Brain microvascular endothelial cell (primary cell): ENCODE measurements at regions not wholly inside any gene's neighbourhood (a gene's known extent, or its start where the extent isn't known, plus 50 kb on each side); places are given as distances from the start of the nearest gene placed in this dataset.

ENCODE experiments used
- DNase-seq: peaks from one replicate; pipeline ENCODE4 v3.0.0-alpha.2; 2020
- H3K27ac ChIP-seq: fragments of 250-450 bp; sonication (Bioruptor Pico); 2 replicates; pipeline ENCODE4 v1.5.1; 2020; ENCODE audit warnings: mild to moderate bottlenecking, moderate library complexity
- H3K27me3 ChIP-seq: fragments of 250-450 bp; sonication (Bioruptor Pico); replicated peaks from 2 replicates; pipeline ENCODE4 v1.5.1; 2020; ENCODE audit warnings: mild to moderate bottlenecking
- H3K36me3 ChIP-seq: fragments of 250-450 bp; sonication (Bioruptor Pico); replicated peaks from 2 replicates; pipeline ENCODE4 v1.5.1; 2020; ENCODE audit warnings: mild to moderate bottlenecking
- H3K4me3 ChIP-seq: 2 replicates; pipeline ENCODE4 v1.5.1; 2011; ENCODE audit warnings: low read depth, mild to moderate bottlenecking, control low read depth, low read length, moderate library complexity
- in situ Hi-C: cut with HindIII; loops from 2 replicates; pipeline ENCODE4 v1.10.0; 2017; ENCODE audit warnings: low sequenced_read_pairs, low pct_ligation_motif_present
- TF ChIP-seq, protein P1 (sequence below): IDR thresholded peaks from 2 replicates; pipeline ENCODE4 v1.5.1; 2011; ENCODE audit warnings: low read depth, mild to moderate bottlenecking, moderate library complexity, low read length, control low read depth, inconsistent platforms; ENCODE audit errors: missing control alignments

DNA sequence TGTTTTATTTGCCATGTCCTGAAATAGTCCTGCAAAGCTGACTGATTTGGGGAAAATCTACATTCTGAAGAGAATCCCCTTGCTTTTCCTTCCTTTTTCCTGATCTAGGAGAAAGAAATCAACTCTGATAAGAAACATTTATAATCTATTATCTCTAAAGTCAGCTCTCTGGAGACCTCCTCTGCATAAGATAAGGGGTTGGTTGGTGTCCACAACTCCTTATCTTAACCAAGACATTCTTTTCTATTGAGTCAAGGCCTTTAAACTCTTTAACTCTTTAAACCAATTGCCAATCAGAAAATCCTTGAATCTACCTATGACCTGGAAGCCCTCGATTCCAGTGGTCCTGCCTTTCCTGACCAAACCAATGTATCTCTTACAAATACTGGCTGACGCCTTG lies 373.6 kb upstream of the RASGEF1B start:
- Histone ChIP-seq H3K27ac (peak overlapping the region; percentile 18), H3K36me3 (no peaks in the 10 kb centered on the region), H3K27me3 (no peaks in the 10 kb centered on the region), H3K4me3 (no peak overlapping the region)
- in situ Hi-C loops = no loop called here
- TF ChIP-seq, protein P1, sequence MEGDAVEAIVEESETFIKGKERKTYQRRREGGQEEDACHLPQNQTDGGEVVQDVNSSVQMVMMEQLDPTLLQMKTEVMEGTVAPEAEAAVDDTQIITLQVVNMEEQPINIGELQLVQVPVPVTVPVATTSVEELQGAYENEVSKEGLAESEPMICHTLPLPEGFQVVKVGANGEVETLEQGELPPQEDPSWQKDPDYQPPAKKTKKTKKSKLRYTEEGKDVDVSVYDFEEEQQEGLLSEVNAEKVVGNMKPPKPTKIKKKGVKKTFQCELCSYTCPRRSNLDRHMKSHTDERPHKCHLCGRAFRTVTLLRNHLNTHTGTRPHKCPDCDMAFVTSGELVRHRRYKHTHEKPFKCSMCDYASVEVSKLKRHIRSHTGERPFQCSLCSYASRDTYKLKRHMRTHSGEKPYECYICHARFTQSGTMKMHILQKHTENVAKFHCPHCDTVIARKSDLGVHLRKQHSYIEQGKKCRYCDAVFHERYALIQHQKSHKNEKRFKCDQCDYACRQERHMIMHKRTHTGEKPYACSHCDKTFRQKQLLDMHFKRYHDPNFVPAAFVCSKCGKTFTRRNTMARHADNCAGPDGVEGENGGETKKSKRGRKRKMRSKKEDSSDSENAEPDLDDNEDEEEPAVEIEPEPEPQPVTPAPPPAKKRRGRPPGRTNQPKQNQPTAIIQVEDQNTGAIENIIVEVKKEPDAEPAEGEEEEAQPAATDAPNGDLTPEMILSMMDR = no peak
- DNase-seq = peak; percentile 11

DNA sequence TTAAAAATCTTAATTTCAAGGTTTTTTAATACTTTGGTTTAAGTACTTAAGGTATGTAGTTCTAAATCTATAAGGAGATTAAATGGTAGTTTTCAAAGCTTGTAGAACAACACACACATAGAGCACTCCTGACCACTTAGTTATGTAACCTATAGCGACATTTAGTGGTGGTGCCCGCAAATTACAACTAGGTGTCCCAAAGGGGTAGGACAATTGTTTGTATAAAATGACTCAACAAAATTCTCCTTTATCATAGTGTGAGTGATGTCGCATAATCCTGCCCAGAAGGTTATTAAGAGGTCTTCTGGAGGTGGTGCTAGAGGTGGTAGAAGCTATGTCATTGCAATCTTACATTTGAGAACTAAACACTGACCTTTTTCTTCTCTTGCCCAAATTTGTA lies 373.0 kb upstream of the RASGEF1B start:
- Histone ChIP-seq H3K27me3 (no peaks in the 10 kb centered on the region), H3K27ac (no peak overlapping the region), H3K4me3 (no peak overlapping the region), H3K36me3 (no peaks in the 10 kb centered on the region)
- in situ Hi-C loops = no loop called here
- TF ChIP-seq, protein P1 = peak; percentile 60
- peak; percentile 83 for DNase-seq

DNA sequence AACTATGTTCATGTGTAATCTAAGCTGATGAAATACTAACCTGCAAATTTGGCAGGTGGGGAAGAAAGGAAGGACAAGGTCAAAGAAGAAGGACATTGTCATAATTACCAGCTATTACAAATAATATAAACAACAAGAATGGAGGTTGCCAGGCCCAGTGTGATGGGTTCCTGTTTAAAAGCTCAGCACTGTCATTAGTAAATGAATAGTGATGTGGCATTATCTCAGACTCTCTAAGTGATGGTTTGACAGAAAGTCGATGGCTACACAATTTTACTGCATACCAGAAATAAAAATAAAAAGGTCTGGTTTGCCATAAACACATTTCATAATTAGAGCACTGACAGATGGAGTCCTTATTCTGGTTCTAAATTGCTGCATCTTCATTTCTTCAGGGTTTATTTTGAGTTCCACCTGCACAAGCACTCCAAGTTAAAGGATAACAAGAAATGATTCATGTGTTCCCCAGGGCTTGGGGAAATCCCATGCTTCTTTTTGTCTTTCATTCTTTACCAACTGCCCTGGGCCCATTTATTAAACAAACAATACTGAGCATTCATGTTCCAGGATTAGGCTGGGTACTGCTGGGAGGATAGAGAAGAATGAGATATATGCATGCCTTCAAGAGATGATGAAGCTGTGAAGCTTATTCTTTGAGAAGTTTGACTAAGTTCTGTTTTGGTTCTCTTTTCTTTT lies 367.8 kb upstream of the RASGEF1B start:
- no peak overlapping the region for H3K4me3 ChIP-seq
- H3K27me3 ChIP-seq = no peaks in the 10 kb centered on the region
- in situ Hi-C loops = no loop called here
- H3K36me3 ChIP-seq = no peaks in the 10 kb centered on the region
- DNase-seq = no peak
- H3K27ac ChIP-seq = no peak overlapping the region
- TF ChIP-seq, protein P1 = no peak

DNA sequence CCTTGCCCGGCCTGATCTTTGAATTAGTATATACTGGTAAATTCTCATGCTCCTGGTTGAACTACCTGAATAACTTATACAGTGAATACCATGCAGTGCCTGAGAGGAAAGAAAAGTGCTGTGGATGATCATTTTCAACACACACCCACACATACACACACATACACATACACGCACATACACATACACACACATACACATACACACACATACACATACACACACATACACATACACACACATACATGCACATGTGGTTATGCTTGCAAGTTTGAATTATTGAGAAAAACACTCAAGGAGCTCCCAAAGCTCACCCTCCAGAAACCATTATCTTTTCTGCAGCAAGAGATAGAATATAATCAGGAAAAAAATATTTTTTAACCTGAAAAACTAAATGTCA lies 366.9 kb upstream of the RASGEF1B start:
- H3K27ac ChIP-seq = no peak overlapping the region
- no peak for DNase-seq
- TF ChIP-seq, protein P1 = no peak
- H3K4me3 ChIP-seq = no peak overlapping the region
- H3K27me3 ChIP-seq = no peaks in the 10 kb centered on the region
- no peaks in the 10 kb centered on the region for H3K36me3 ChIP-seq
- in situ Hi-C loops = no loop called here

DNA sequence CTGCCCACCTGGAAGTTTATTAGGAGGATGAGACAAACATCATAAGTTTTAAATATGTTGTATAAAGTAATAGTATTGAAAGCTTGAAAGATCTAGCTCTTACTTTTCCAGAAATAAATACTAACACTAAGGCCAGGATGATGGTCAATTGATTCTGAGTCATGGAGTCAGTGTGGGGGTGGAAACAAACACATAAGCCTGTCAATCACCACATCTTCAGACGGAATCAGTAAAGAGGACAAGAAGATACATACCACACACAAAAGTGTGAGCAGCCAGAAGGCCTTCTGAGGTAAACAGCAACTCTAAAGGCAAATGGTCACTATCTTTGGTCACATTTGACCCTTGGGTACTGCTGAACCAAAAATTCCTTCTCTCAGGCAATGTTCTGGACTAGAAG lies 365.0 kb upstream of the RASGEF1B start:
- Histone ChIP-seq H3K27ac (no peak overlapping the region), H3K4me3 (no peak overlapping the region), H3K36me3 (no peaks in the 10 kb centered on the region), H3K27me3 (no peaks in the 10 kb centered on the region)
- TF ChIP-seq, protein P1 = no peak
- in situ Hi-C loops = no loop called here
- no peak for DNase-seq

DNA sequence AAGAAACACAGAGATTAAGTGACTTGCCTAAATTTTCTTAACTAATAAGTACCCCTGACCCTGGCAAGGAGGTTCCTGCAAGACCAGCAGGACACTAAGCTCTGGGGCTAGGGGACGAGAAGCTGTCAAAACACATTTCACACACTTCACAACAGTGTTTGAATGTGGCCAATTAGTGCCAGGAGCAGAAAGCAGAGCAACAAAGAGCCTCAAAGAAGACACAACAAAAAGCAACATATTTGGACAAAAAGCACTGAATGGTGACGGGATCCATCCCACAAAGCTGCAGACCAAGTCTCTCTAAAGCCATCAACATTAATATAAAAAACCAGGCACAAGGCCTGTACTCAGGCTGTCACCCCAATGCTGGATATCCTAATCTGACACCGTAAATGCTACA lies 361.9 kb upstream of the RASGEF1B start:
- in situ Hi-C loops = no loop called here

More for the DNA sequence above, 361.9 kb upstream of the RASGEF1B start:
- Histone ChIP-seq H3K36me3 (no peaks in the 10 kb centered on the region), H3K27ac (no peak overlapping the region), H3K27me3 (no peaks in the 10 kb centered on the region), H3K4me3 (no peak overlapping the region)
- TF ChIP-seq, protein P1 = no peak
- no peak for DNase-seq
